ENCODE measurements at regions not wholly inside any gene's neighbourhood (a gene's known extent, or its start where the extent isn't known, plus 50 kb on each side); places are given as distances from the start of the nearest gene placed in this dataset.
"Not testable (repeated sequence)": the region's sequence is repeated elsewhere in the genome, so short reads cannot be mapped to it uniquely, and the experiment has no call there.

GRCh38 chr2:136284226-136285119 lies 166.5 kb upstream of the CXCR4 start:
- no peak for TF ChIP-seq CTCF (IDR thresholded peaks at IDR 0.05; ENCODE audit: borderline replicate concordance, control extremely low read depth, extremely low read depth, insufficient read depth, missing control alignments)
- DNase-seq (ENCODE audit: low spot score) = no peak
- in situ Hi-C loops (cut with MboI; ENCODE audit: low sequenced_read_pairs, unreplicated experiment) = no loop called here

GRCh38 chr2:136282251-136282650 lies 164.3 kb upstream of the CXCR4 start:
- in situ Hi-C loops (cut with MboI; ENCODE audit: low sequenced_read_pairs, unreplicated experiment) = no loop called here
- TF ChIP-seq CTCF (IDR thresholded peaks at IDR 0.05; ENCODE audit: borderline replicate concordance, control extremely low read depth, extremely low read depth, insufficient read depth, missing control alignments) = no peak
- no peak for DNase-seq (ENCODE audit: low spot score)

GRCh38 chr2:136281281-136282114 lies 163.5 kb upstream of the CXCR4 start:
- no peak for TF ChIP-seq CTCF (IDR thresholded peaks at IDR 0.05; ENCODE audit: borderline replicate concordance, control extremely low read depth, extremely low read depth, insufficient read depth, missing control alignments)
- in situ Hi-C loops (cut with MboI; ENCODE audit: low sequenced_read_pairs, unreplicated experiment) = no loop called here
- DNase-seq (ENCODE audit: low spot score) = peak; percentile 35

GRCh38 chr2:136266346-136266745 lies 148.4 kb upstream of the CXCR4 start:
- DNase-seq (ENCODE audit: low spot score); in situ Hi-C loops (cut with MboI; ENCODE audit: low sequenced_read_pairs, unreplicated experiment): not testable (repeated sequence)

- in situ Hi-C loops (cut with MboI; ENCODE audit: low sequenced_read_pairs, unreplicated experiment) = loop anchor here (10.0 kb wide), 1 partner anchor 125 kb away; no protein-coding TSS in a partner anchor
- TF ChIP-seq CTCF (IDR thresholded peaks at IDR 0.05; ENCODE audit: borderline replicate concordance, control extremely low read depth, extremely low read depth, insufficient read depth, missing control alignments) = no peak
- no peak for DNase-seq (ENCODE audit: low spot score)
These were observed 141.6 kb upstream of the CXCR4 start for GRCh38 chr2:136259551-136259950.

GRCh38 chr2:136257893-136258292 lies 139.9 kb upstream of the CXCR4 start:
- in situ Hi-C loops (cut with MboI; ENCODE audit: low sequenced_read_pairs, unreplicated experiment) = loop anchor here (10.0 kb wide), 1 partner anchor 127 kb away; no protein-coding TSS in a partner anchor
- DNase-seq (ENCODE audit: low spot score) = no peak
- TF ChIP-seq CTCF (IDR thresholded peaks at IDR 0.05; ENCODE audit: borderline replicate concordance, control extremely low read depth, extremely low read depth, insufficient read depth, missing control alignments) = no peak
